Esophagus (tissue), 2 donors: ENCODE measurements at regions not wholly inside any gene's neighbourhood (a gene's known extent, or its start where the extent isn't known, plus 50 kb on each side); places are given as distances from the start of the nearest gene placed in this dataset.

Experiments used
- H3K27ac ChIP-seq, 2 donors: one replicate each; pipeline ENCODE4 v1.5.1; 2013; ENCODE audit warnings: low read depth in 2 of 2, mild to moderate bottlenecking in 2 of 2, inconsistent platforms in 1 of 2, low read length in 1 of 2, moderate library complexity in 1 of 2
- H3K27me3 ChIP-seq, 2 donors: one replicate each; pipeline ENCODE4 v1.6.1; 2013; ENCODE audit warnings: low read length in 2 of 2, control low read depth in 1 of 2, mild to moderate bottlenecking in 1 of 2; ENCODE audit not compliant: insufficient read depth in 2 of 2, control insufficient read depth in 1 of 2
- H3K36me3 ChIP-seq, 2 donors: one replicate each; pipeline ENCODE4 v1.6.1; 2013; ENCODE audit warnings: low read length in 1 of 2; ENCODE audit not compliant: control insufficient read depth in 2 of 2, insufficient read depth in 2 of 2
- H3K4me1 ChIP-seq, 2 donors: one replicate each; pipeline ENCODE4 v1.6.1; 2013; ENCODE audit warnings: low read length in 1 of 2; ENCODE audit not compliant: control insufficient read depth in 2 of 2, insufficient read depth in 2 of 2
- H3K4me3 ChIP-seq, 2 donors: one replicate each; pipeline ENCODE4 v1.5.1; 2013; ENCODE audit warnings: low read length in 2 of 2, mild to moderate bottlenecking in 2 of 2, low read depth in 1 of 2, moderate library complexity in 1 of 2
- H3K9me3 ChIP-seq, 2 donors: one replicate each; pipeline ENCODE4 v1.6.1; 2013; ENCODE audit warnings: mild to moderate bottlenecking in 2 of 2, low read depth in 1 of 2, low read length in 1 of 2, moderate library complexity in 1 of 2; ENCODE audit not compliant: control insufficient read depth in 2 of 2, insufficient read depth in 1 of 2
- WGBS, 2 donors: extraction: QIAGEN DNeasy Blood & Tissue Kit; methylation state at CpG; one replicate each; pipeline ENCODE4 v1.1.7; 2013; 5-methylcytosine and 5-hydroxymethylcytosine counted together
- donor health status: healthy with polysubstance abuse.
- donor health status: Bipolar disorder and iron deficiency.

GRCh38 chr3:31466866-31467265, 65.9 kb upstream of the STT3B start:
- Histone ChIP-seq H3K4me1 (no peaks in the 10 kb centered on the region), H3K4me3 (no peak overlapping the region), H3K27me3 (no peaks in the 10 kb centered on the region), H3K36me3 (no peaks in the 10 kb centered on the region), H3K9me3 (no peaks in the 10 kb centered on the region), H3K27ac (no peak overlapping the region)
- 78 to 88% methylated on average over 2 of the region's 2 CpGs for WGBS, 2 donors

- 73 to 81% methylated on average over 3 of the region's 3 CpGs for WGBS, 2 donors
- no peaks in the 10 kb centered on the region for H3K27me3 ChIP-seq
Observed at GRCh38 chr3:31468433-31468832, 64.3 kb upstream of the STT3B start.

GRCh38 chr3:31469385-31469784, 63.3 kb upstream of the STT3B start:
- Histone ChIP-seq H3K9me3 (peaks cover 0 to 2% of the 10 kb centered on the region in 2 donors), H3K4me3 (no peak overlapping the region), H3K36me3 (no peaks in the 10 kb centered on the region), H3K27ac (no peak overlapping the region), H3K4me1 (no peaks in the 10 kb centered on the region), H3K27me3 (no peaks in the 10 kb centered on the region)
- WGBS, 2 donors = 54 to 63% methylated on average over 3 of the region's 3 CpGs

More at GRCh38 chr3:31468433-31468832, 64.3 kb upstream of the STT3B start:
- Histone ChIP-seq H3K27ac (no peak overlapping the region), H3K4me3 (no peak overlapping the region), H3K36me3 (no peaks in the 10 kb centered on the region), H3K4me1 (no peaks in the 10 kb centered on the region), H3K9me3 (no peaks in the 10 kb centered on the region)

GRCh38 chr3:31472479-31473390, 60.0 kb upstream of the STT3B start:
- no peak overlapping the region for H3K27ac ChIP-seq
- peaks cover 0 to 2% of the 10 kb centered on the region in 2 donors for H3K9me3 ChIP-seq
- WGBS, 2 donors = 86 to 87% methylated on average over 7 of the region's 7 CpGs
- no peaks in the 10 kb centered on the region for H3K27me3 ChIP-seq
- no peaks in the 10 kb centered on the region for H3K36me3 ChIP-seq
- H3K4me1 ChIP-seq = no peaks in the 10 kb centered on the region
- no peak overlapping the region for H3K4me3 ChIP-seq

- no peak overlapping the region for H3K27ac ChIP-seq
- no peaks in the 10 kb centered on the region for H3K4me1 ChIP-seq
- H3K36me3 ChIP-seq = no peaks in the 10 kb centered on the region
- no peak overlapping the region for H3K4me3 ChIP-seq
- WGBS, 2 donors = 90 to 95% methylated on average over 4 of the region's 4 CpGs
- peaks cover 0 to 2% of the 10 kb centered on the region in 2 donors for H3K9me3 ChIP-seq
- no peaks in the 10 kb centered on the region for H3K27me3 ChIP-seq
Observed at GRCh38 chr3:31476209-31476608, 56.5 kb upstream of the STT3B start.

- Histone ChIP-seq H3K4me3 (no peak overlapping the region), H3K27ac (no peak overlapping the region), H3K9me3 (no peaks in the 10 kb centered on the region), H3K36me3 (no peaks in the 10 kb centered on the region), H3K4me1 (no peaks in the 10 kb centered on the region), H3K27me3 (no peaks in the 10 kb centered on the region)
- 78 to 98% methylated on average over 1 of the region's 1 CpG for WGBS, 2 donors
Observed at GRCh38 chr3:31479431-31479830, 53.3 kb upstream of the STT3B start.

GRCh38 chr3:31481697-31482096, 51.0 kb upstream of the STT3B start:
- 79 to 88% methylated on average over 3 of the region's 3 CpGs for WGBS, 2 donors
- Histone ChIP-seq H3K9me3 (no peaks in the 10 kb centered on the region), H3K4me1 (peaks cover 0 to 3% of the 10 kb centered on the region in 2 donors), H3K36me3 (no peaks in the 10 kb centered on the region), H3K27ac (no peak overlapping the region), H3K4me3 (no peak overlapping the region), H3K27me3 (no peaks in the 10 kb centered on the region)

GRCh38 chr3:31482493-31483200, 50.1 kb upstream of the STT3B start:
- Histone ChIP-seq H3K4me3 (no peak overlapping the region), H3K27me3 (no peaks in the 10 kb centered on the region), H3K9me3 (peaks cover 0 to 3% of the 10 kb centered on the region in 2 donors), H3K4me1 (peaks cover 0 to 3% of the 10 kb centered on the region in 2 donors), H3K27ac (no peak overlapping the region), H3K36me3 (no peaks in the 10 kb centered on the region)
- 51 to 56% methylated on average over 3 of the region's 3 CpGs for WGBS, 2 donors
